ENCODE measurements at regions not wholly inside any gene's neighbourhood (a gene's known extent, or its start where the extent isn't known, plus 50 kb on each side); places are given as distances from the start of the nearest gene placed in this dataset.
"Not testable (repeated sequence)": the region's sequence is repeated elsewhere in the genome, so short reads cannot be mapped to it uniquely, and the experiment has no call there.

DNA sequence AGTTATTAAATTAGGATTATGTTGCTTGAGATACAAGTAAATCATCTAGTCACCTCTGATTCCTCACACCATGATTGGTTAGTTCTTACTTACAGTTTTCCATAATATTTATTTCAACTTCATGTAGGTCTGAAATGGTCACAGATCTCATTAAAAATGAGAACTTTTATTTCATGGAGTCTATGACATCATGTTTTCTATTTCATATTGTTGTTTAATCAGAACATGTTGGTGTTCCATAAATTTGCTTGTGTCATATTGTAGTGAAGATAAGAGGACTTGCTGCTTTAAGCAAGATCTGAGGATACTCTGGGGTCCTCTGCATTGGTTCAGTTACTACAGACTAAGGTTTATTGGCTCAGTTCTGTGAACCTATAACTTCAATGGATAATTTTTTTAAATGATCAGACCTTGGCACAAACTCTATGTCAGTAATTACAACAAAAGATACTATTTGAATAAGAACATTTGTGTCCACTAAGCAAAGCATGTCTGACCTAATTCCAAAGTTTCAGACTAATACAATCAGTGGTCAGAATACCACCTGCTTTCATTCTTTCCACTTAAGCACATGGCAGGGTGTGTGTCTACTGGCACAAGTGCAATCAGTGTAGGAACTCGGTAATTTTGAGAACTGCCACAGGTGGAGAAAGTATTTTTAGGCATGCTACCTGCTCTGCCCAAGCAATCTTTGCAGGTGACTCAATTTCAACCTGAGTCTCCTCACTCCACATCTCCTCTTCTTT, 68.5 kb downstream of the CCDC71L start:
- ATAC-seq: no peak
- peaks cover 15% of the 10 kb centered on the region for H3K27me3 Mint-ChIP-seq
- H3K27ac Mint-ChIP-seq: no peak overlapping the region
- H3K4me3 Mint-ChIP-seq: no peak overlapping the region
- no peaks in the 10 kb centered on the region for H3K36me3 Mint-ChIP-seq
- no peaks in the 10 kb centered on the region for H3K9me3 Mint-ChIP-seq (ENCODE audit: low read depth)
- peaks cover 2% of the 10 kb centered on the region for H3K4me1 Mint-ChIP-seq
- DNase-seq: no peak
- CTCF ChIA-PET: interaction anchor here (1.3 kb wide), 1 partner anchor 13 kb away, joined by 3 read pairs; no protein-coding TSS in a partner anchor

DNA sequence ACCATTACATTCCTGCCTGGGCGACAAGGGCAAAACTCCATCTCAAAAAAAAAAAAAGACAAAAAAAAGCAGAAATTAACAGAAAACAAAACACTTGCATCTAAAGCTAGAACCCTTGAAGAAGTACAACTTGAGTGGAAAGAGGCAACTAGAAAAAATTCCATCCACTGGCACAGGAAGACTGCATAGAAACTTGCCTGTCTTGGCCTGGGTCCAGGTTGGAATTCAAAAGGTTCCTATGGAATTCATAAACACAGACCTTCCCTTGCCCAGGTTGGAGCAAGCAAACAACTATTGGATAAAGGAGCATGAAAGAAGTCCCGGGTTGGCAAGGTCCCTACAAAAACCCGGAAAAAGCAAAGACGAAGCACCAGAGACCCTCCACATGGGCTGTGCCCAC, 69.8 kb downstream of the CCDC71L start:
- Mint-ChIP-seq H3K4me3 (no peak overlapping the region), H3K9me3 (ENCODE audit: low read depth) (no peaks in the 10 kb centered on the region), H3K27ac (no peak overlapping the region), H3K27me3 (peaks cover 15% of the 10 kb centered on the region), H3K4me1 (peaks cover 2% of the 10 kb centered on the region), H3K36me3 (no peaks in the 10 kb centered on the region)
- ATAC-seq (no peak), DNase-seq (no peak)
- CTCF ChIA-PET: no interaction called here

DNA sequence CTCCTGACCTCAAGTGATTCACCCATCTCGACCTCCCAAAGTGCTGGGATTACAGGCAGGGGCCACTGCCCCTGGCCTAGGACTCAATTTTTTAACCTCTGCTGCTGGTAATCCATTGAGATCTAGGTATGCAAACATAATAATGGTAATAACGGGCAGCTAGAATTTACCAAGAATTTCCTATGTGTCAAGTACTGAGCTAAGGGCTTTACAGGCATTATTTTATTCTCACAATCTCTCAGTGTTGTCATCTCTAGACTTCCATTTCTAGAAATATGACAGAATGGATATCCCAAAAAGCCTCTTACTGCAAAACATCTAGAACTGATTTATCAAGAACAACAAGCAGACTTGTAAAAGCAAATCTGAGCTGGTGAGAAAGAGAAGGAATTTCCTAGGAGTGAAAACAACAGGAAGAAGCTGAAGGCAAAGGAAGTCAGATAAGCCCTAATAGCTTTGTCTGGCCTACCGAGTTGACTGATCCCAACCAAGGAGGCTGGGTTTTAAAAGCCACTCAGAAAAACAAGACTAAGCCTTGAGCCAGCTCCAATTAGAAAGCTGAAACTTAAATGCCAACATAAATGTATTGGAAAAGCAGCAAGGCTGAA, 70.6 kb downstream of the CCDC71L start:
- Mint-ChIP-seq H3K27ac (no peak overlapping the region), H3K36me3 (no peaks in the 10 kb centered on the region), H3K27me3 (peaks cover 10% of the 10 kb centered on the region), H3K4me3 (no peak overlapping the region), H3K4me1 (peaks cover 2% of the 10 kb centered on the region), H3K9me3 (ENCODE audit: low read depth) (no peaks in the 10 kb centered on the region)
- DNase-seq (no peak), ATAC-seq (no peak)
- CTCF ChIA-PET: no interaction called here

DNA sequence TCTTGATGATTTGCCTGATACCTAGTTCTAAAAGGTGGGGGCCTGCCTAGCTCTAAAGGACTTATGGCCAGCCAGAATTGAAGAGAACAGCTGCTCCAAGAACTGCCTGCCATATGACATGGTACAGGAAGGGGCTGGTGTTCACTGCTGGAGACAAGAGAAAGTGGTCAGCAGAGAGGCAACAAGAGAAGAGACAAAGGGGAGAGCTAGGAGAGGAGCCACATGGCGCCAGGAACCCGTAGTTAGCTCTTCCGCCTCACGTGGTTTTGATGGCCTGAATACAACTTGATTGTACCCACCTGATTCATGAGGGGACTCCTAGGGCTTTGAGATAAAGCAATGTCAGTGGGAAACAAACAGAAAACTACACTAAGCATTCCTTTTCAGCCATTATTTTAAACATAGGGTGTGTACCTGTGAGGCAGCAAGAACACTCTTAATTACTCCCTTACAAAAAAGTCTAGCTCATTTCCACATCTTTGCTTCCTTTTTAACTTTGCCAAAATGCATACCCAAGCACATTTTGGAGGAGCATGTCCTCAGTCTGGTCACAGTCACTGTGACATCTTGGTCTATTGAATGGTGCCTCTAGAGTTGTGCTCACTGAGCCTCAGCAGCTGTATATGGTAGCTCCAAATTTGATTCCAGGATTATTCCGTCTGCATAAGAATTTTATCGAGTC, 71.6 kb downstream of the CCDC71L start:
- no peak for ATAC-seq
- Mint-ChIP-seq H3K4me3 (no peak overlapping the region), H3K9me3 (ENCODE audit: low read depth) (no peaks in the 10 kb centered on the region), H3K4me1 (peaks cover 2% of the 10 kb centered on the region), H3K27me3 (peaks cover 15% of the 10 kb centered on the region), H3K27ac (no peak overlapping the region), H3K36me3 (no peaks in the 10 kb centered on the region)
- CTCF ChIA-PET: no interaction called here
- no peak for DNase-seq

DNA sequence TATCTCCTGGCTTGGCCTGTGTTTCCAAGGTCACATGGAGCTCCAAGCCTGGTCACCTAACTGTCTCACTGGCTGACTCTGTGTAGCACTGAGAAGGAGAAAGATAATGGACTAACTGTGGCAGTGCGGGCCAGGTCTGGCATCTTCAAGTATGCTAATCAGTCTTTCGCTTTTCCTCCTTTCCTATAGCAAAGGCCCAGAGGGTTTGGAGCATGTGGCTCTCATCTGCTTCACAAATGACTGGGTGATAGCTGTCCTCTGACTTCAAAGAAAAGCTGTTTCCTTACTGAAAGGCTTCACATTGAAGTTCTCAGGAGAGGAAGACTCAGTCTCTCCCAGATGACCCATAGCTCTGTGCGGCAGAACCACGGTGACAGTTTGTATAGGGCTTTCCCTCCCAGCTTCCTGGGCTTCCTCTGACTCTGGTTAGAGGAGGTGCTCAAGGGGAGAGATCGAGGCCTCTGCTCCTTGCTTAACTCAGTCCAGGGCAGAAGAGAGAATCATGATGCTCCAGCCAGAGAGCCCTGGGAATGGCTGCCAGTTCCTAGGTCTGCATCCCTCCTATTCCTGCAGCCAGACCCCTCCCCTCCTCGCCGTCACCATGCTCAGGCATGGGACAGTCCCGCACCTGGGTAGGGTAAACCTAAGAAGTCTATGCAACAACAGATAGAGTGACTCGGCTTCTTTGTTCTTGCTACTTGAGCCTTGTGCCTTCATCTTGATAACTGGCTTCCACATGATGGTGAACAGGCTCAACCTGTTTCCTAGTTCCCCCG, 72.3 kb downstream of the CCDC71L start:
- ATAC-seq (no peak), DNase-seq (no peak)
- Mint-ChIP-seq H3K36me3 (no peaks in the 10 kb centered on the region), H3K27me3 (peaks cover 12% of the 10 kb centered on the region), H3K9me3 (ENCODE audit: low read depth) (peaks cover 2% of the 10 kb centered on the region), H3K4me3 (no peak overlapping the region), H3K4me1 (peaks cover 2% of the 10 kb centered on the region), H3K27ac (no peak overlapping the region)
- CTCF ChIA-PET: no interaction called here

DNA sequence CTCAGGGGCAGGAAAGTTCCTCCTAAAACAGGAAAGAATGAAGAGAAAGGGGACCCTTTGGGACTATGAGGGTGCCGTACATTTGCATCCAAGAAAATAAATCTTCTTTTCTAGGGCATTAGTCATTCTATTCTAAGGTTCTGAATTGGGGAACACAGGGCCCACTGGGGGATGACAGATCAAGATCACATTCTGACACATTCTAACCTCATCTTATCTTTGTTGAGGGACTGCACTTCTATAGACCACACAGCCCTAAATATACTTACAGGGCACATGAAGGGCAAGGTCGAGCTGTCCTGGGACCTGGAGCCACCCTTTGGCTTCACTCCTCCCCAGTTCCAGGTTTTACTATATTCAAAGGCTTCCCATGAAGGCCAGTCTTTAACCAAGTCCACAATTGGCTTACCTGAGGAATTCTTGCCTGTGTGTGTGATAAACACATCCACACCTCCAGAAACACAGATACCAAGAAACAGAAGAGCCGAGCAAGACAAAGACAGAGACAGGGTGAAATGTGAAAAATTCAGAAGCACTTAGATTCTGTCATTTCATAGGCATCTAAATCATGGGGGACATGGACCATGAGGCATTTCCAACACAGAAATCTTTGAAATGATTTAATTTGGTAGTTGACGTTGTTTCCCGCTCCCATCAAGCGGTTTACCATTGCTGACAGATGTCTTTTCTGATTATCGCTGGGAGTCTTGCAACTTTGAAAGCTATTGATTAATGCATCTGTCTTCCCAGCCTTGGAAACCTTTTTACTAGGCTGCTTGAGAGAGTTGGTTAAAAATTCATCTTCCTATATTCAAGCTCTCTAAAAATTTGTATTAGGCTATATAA, 75.8 kb downstream of the CCDC71L start:
- H3K27me3 Mint-ChIP-seq: peaks cover 9% of the 10 kb centered on the region
- no peak for DNase-seq
- no peak for ATAC-seq
- no peaks in the 10 kb centered on the region for H3K4me1 Mint-ChIP-seq
- H3K9me3 Mint-ChIP-seq (ENCODE audit: low read depth): peaks cover 2% of the 10 kb centered on the region
- H3K36me3 Mint-ChIP-seq: no peaks in the 10 kb centered on the region
- no peak overlapping the region for H3K27ac Mint-ChIP-seq
- CTCF ChIA-PET: interaction anchor here (1.6 kb wide), 1 partner anchor 13 kb away, joined by 6 read pairs; no protein-coding TSS in a partner anchor
- no peak overlapping the region for H3K4me3 Mint-ChIP-seq

DNA sequence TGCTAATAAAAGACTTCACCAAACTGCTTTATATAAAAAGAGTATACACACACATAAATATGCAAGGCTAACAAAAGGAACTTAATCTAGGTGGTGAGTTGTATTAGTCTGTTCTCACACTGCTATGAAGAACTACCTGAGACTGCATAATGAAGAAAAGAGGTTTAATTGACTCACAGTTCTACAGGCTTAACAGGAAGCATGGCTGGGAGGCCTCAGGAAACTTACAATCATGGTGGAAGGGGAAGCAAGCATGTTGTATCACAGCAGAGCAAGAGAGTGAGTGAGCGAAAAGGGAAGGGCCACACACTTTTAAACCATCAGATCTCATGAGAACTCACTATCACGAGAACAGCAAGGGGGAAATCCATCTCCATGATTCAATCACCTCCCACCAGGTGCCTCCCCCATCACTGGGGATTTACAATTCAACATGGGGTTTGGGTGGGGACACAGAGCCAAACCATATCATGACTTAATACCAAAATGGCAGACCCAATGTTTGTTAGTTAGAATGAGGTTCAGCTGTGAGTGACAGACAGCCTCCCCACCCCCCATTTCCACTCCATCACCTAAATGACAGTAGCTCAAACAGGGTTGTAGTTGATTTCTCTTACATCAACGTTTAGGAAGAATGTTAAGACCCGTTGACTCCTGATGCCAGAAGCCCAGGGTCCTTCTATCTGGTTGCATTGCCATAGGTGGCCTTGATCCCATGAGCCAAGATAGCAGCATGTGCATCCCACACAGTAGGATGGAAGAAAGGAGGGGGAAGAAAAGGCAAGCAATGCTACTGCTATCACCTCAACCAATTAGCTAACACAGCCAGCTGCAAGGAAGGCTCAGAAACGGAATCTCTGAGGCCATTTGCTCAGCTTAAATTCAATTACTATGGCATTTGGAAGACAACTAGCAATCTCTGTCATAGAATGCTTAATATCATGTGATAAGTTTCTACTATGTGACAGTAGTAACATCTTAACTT, 77.0 kb downstream of the CCDC71L start:
- Mint-ChIP-seq H3K4me3 (no peak overlapping the region), H3K27me3 (peaks cover 9% of the 10 kb centered on the region), H3K4me1 (no peaks in the 10 kb centered on the region), H3K27ac (no peak overlapping the region), H3K9me3 (ENCODE audit: low read depth) (peaks cover 2% of the 10 kb centered on the region), H3K36me3 (no peaks in the 10 kb centered on the region)
- ATAC-seq (no peak), DNase-seq (no peak)
- CTCF ChIA-PET: interaction anchor here (1.4 kb wide), 1 partner anchor 76 kb away, joined by 5 read pairs; the partner anchor contains the start of gene CCDC71L

DNA sequence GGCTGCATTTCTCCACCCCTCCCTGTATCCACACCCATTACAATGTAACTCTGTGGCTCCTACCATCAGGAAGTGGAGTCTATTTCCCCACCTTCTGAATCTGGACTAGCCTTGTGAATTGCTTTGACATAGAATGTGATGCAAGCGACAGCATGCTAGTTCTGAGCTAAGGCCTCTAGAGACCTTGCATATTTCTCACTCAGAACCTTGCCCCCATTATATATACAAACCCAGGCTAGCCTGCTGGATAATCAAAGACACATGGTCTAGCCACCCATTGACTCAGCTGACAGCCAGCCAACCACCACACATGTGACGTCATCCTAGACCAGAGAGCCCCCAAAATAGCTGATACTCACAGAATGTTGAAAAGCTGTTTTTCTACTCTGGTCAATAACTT, 77.9 kb downstream of the CCDC71L start:
- ATAC-seq: no peak
- H3K9me3 Mint-ChIP-seq (ENCODE audit: low read depth): peaks cover 2% of the 10 kb centered on the region
- H3K36me3 Mint-ChIP-seq: no peaks in the 10 kb centered on the region
- H3K4me3 Mint-ChIP-seq: no peak overlapping the region
- DNase-seq: no peak
- peaks cover 9% of the 10 kb centered on the region for H3K27me3 Mint-ChIP-seq
- H3K4me1 Mint-ChIP-seq: no peaks in the 10 kb centered on the region
- H3K27ac Mint-ChIP-seq: no peak overlapping the region
- CTCF ChIA-PET: interaction anchor here (1.4 kb wide), 1 partner anchor 77 kb away, joined by 5 read pairs; the partner anchor contains the start of gene CCDC71L

DNA sequence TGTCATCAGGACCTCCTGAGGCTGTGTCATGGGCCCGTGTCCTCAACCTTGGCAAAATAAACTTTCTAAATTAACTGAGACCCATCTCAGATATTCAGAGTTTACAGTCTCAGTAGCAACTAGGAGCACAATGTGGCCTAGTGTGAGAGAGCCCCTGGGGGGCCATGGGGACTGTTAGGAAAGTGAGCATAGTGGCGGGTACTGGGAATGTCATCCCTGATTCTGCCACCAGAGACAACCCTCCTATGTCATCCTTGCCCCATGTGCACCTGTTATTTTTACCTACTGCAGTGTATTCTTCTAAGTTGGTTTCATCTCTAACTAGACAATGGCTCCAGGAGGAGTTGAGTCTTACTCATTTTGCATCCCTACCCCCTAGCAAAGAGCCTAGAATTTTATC, 78.6 kb downstream of the CCDC71L start:
- Mint-ChIP-seq H3K27ac (no peak overlapping the region), H3K9me3 (ENCODE audit: low read depth) (peaks cover 2% of the 10 kb centered on the region), H3K27me3 (peaks cover 9% of the 10 kb centered on the region), H3K4me3 (no peak overlapping the region), H3K4me1 (no peaks in the 10 kb centered on the region), H3K36me3 (no peaks in the 10 kb centered on the region)
- ATAC-seq (no peak), DNase-seq (no peak)
- CTCF ChIA-PET: no interaction called here

DNA sequence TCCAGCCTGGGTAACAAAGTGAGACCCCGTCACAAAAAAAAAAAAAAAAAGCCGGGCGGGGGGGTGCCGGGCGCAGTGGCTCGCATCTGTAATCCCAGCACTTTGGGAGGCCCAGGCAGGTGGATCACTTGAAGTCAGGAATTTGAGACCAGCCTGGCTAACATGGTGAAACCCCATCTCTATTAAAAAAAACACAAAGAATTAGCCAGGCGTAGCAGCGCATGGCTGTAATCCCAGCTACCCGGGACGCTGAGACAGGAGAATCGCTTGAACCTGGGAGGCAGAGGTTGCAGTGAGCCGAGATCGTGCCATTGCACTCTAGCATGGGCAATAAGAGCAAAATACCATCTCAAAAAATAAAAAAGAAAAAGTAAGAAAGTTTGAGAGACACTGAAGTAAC, 81.9 kb downstream of the CCDC71L start:
- H3K36me3 Mint-ChIP-seq; DNase-seq; H3K27me3 Mint-ChIP-seq; H3K4me1 Mint-ChIP-seq; ATAC-seq; H3K9me3 Mint-ChIP-seq (ENCODE audit: low read depth); H3K27ac Mint-ChIP-seq; CTCF ChIA-PET; H3K4me3 Mint-ChIP-seq: not testable (repeated sequence)

DNA sequence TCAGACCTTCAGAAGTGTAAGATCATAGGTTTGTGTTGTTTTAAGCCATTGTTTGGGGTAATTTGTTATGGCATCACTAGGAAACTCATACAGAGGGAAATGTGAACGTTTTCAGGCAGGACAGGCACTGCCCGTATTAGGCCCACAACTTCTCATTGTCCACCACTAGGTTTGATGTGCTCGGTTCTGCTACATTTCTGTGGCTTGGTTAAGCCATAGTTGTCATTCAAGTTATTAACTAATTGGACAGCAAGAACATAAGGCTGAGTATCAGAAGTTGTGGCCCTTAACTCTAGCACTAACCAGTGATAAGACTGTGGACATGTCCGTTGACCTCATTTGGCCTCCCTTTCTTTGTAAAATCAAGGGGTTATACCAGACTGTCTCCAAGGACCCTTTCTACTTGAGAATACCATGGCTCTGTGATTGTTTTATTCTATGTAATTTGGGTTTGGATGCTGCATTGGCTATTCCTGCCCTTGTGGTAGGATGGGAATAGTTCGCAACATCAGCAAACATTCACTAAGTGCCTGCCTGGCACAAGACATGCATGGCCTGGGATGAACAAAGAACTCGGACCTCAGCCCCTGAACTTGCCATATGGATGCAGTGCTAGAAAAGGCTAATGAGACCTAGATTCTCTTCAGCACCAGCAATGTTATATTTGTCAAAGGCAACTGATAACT, 85.7 kb downstream of the CCDC71L start:
- Mint-ChIP-seq H3K36me3 (no peaks in the 10 kb centered on the region), H3K4me1 (no peaks in the 10 kb centered on the region), H3K27ac (no peak overlapping the region), H3K4me3 (no peak overlapping the region), H3K9me3 (ENCODE audit: low read depth) (no peaks in the 10 kb centered on the region), H3K27me3 (peaks cover 10% of the 10 kb centered on the region)
- ATAC-seq (no peak), DNase-seq (no peak)
- CTCF ChIA-PET: no interaction called here

Data from activated CD8-positive, alpha-beta memory T cell treated with anti-CD3 and anti-CD28 coated beads, Interleukin-2, amount 10 ng/mL, durations not matched to agents 7 days and 5 days (primary cell).